RWPE2 (cell line): ENCODE measurements at regions not wholly inside any gene's neighbourhood (a gene's known extent, or its start where the extent isn't known, plus 50 kb on each side); places are given as distances from the start of the nearest gene placed in this dataset.

Experiments used
- ATAC-seq: fragments of 200-7000 bp; cut with Tn5 transposase; 3 replicates; pipeline ENCODE4 v1.9.1; 2021; ENCODE audit warnings: low read depth
- DNase-seq: peaks from one replicate; pipeline ENCODE4 v3.0.0-alpha.2; 2020; ENCODE audit warnings: low spot score
- H3K27ac ChIP-seq: fragments of 450-650 bp; 2 replicates; pipeline ENCODE4 v1.5.1; 2017; ENCODE audit warnings: mild to moderate bottlenecking; ENCODE audit not compliant: poor library complexity, severe bottlenecking
- H3K27me3 ChIP-seq: fragments of 250-450 bp; sonication (Bioruptor Pico); 2 replicates; pipeline ENCODE4 v1.5.1; 2021; ENCODE audit warnings: mild to moderate bottlenecking, moderate library complexity; ENCODE audit not compliant: insufficient read depth, poor library complexity, severe bottlenecking
- H3K36me3 ChIP-seq: fragments of 250-450 bp; sonication (Bioruptor Pico); 2 replicates; pipeline ENCODE4 v1.5.1; 2020; ENCODE audit warnings: low read depth, mild to moderate bottlenecking, moderate library complexity
- H3K4me1 ChIP-seq: fragments of 250-450 bp; sonication (Bioruptor Pico); 2 replicates; pipeline ENCODE4 v1.5.1; 2021; ENCODE audit warnings: mild to moderate bottlenecking, moderate library complexity; ENCODE audit not compliant: insufficient read depth, poor library complexity, severe bottlenecking
- H3K4me3 ChIP-seq: fragments of 250-450 bp; sonication (Bioruptor Pico); 2 replicates; pipeline ENCODE4 v1.5.1; 2021; ENCODE audit warnings: mild to moderate bottlenecking, moderate library complexity; ENCODE audit not compliant: severe bottlenecking
- H3K9me3 ChIP-seq: fragments of 250-450 bp; sonication (Bioruptor Pico); 2 replicates; pipeline ENCODE4 v1.5.1; 2021; ENCODE audit warnings: mild to moderate bottlenecking, moderate library complexity; ENCODE audit not compliant: severe bottlenecking
- TF ChIP-seq, protein P1 (sequence below): fragments of 450-650 bp; IDR thresholded peaks from one replicate; pipeline ENCODE4 v1.5.1; 2017; ENCODE audit warnings: mild to moderate bottlenecking, moderate library complexity; ENCODE audit not compliant: poor library complexity, severe bottlenecking

DNA sequence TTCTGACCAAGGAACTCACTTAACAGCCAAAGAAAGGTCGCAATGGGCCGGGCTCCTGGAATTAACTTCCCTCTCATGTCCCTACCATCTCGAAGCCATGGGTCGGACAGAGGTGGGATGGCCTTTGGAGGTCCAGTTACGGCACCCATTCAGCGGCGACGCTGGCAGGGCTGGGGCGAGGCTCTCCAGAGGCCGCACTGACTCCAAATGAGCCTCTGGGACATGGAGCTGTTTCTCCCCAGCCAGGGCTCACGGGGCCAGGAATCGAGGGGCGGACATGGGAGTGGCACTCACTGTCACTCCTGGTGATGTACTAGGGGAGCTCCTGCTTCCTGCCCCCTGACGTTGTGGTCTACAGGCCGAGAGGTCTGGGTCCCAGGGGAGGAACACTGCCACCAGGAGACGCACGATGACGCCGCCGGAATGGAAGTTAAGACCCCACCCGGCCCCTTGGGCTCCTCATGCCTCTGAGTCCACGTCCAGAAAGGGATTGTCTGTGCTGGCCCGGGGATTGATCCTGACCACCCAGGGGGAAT lies 60.7 kb upstream of the METRNL start:
- no peaks in the 10 kb centered on the region for H3K27me3 ChIP-seq
- H3K9me3 ChIP-seq, result no peaks in the 10 kb centered on the region
- no peaks in the 10 kb centered on the region for H3K36me3 ChIP-seq
- H3K27ac ChIP-seq, result no peak overlapping the region
- TF ChIP-seq, protein P1, sequence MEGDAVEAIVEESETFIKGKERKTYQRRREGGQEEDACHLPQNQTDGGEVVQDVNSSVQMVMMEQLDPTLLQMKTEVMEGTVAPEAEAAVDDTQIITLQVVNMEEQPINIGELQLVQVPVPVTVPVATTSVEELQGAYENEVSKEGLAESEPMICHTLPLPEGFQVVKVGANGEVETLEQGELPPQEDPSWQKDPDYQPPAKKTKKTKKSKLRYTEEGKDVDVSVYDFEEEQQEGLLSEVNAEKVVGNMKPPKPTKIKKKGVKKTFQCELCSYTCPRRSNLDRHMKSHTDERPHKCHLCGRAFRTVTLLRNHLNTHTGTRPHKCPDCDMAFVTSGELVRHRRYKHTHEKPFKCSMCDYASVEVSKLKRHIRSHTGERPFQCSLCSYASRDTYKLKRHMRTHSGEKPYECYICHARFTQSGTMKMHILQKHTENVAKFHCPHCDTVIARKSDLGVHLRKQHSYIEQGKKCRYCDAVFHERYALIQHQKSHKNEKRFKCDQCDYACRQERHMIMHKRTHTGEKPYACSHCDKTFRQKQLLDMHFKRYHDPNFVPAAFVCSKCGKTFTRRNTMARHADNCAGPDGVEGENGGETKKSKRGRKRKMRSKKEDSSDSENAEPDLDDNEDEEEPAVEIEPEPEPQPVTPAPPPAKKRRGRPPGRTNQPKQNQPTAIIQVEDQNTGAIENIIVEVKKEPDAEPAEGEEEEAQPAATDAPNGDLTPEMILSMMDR, result no peak
- no peak overlapping the region for H3K4me3 ChIP-seq
- DNase-seq (peak; percentile 57), ATAC-seq (no peak)
- no peaks in the 10 kb centered on the region for H3K4me1 ChIP-seq

DNA sequence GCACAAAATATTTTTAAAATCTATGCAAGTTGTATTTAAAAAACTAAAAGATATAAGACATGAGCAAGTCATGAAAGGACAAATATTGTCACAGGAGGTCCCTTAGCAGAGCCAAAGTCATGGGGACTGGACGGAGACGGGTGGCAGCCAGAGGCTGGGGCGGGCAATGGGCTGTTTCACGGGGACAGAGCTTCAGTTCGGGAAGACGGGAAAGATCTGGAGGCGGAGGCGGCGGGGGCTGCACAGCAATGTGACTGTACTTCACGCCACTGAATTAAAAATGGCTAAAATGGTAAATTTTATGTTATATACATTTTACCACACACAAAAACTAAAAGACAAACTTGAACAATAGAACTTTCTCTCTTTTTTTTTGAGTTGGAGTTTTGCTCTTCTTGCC lies 60.0 kb upstream of the METRNL start:
- ATAC-seq, result no peak
- Histone ChIP-seq H3K36me3 (no peaks in the 10 kb centered on the region), H3K9me3 (no peaks in the 10 kb centered on the region), H3K27ac (no peak overlapping the region), H3K4me1 (no peaks in the 10 kb centered on the region), H3K4me3 (no peak overlapping the region), H3K27me3 (no peaks in the 10 kb centered on the region)
- TF ChIP-seq, protein P1, result no peak
- DNase-seq, result no peak

DNA sequence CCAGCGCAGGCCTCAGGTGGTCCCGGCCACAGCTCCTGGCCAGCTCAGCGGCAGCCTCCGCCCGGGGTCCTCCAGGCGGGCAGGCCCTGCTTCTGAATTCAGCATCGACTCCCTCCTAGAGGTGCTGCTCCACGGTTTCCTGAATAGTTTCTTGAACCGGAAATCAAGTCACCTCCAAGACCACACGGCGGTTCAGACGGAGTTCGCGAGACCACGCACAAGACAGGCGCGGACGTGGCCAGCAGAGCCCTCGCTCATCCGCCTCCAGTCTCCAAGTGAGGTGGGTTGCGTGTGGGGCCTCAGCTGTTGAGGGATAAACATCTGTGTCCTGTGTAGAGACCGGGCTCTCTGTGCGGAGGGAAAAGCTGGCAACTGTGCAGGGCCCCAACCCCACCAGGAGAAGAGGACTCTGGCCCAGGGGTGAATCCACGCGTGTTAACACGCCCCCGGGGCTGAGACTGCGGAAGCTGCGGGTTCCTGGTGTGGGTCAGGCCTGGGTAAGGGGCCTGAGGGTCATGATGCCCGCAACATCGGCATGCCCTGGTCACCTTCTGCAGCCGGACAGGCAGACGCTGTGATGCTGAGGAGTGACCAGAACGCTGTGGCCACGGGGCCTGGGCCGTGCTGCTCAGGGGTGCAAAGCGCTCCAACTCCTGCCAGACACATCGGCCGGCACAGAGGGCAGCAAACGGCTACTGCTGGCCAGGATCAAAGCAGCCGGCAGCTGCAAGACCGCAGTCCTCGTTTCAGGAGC lies 55.0 kb upstream of the METRNL start:
- TF ChIP-seq, protein P1, result no peak
- H3K9me3 ChIP-seq, result no peaks in the 10 kb centered on the region
- ATAC-seq, result no peak
- H3K4me3 ChIP-seq, result no peak overlapping the region
- no peaks in the 10 kb centered on the region for H3K4me1 ChIP-seq
- no peaks in the 10 kb centered on the region for H3K27me3 ChIP-seq
- H3K36me3 ChIP-seq, result no peaks in the 10 kb centered on the region
- no peak overlapping the region for H3K27ac ChIP-seq
- DNase-seq, result peak; percentile 66

DNA sequence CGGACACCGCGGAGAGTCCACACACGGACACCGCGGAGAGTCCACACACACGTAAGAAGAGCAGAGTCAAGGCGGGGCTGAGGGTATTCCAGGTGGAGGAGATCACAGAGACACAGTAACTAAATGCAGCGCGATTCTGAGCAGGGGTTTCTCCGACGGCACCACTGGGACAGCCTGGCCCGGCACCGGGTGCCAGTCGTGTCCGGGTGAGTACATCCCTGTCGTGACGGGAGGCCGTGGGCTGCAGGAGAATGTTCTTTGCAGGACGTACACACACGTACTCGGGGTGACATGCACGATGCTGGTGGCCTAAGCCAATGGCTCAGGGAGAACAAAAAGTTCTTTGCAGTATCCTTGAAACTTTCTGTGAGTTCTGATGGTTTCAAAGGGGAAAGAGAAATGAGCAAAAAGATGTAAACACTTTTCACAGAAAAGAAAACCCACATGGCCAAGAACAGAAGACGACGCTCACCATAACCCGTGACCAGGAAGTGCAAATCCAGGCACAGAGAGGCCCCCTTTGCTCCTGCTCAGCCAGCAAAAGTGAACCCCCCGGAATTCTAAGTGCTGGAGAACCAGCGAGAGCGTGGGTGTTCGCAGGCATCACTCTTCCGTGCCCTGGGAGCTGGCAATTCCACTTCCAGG lies 53.7 kb upstream of the METRNL start:
- Histone ChIP-seq H3K9me3 (no peaks in the 10 kb centered on the region), H3K36me3 (no peaks in the 10 kb centered on the region), H3K4me1 (no peaks in the 10 kb centered on the region), H3K27ac (no peak overlapping the region), H3K27me3 (no peaks in the 10 kb centered on the region), H3K4me3 (no peak overlapping the region)
- ATAC-seq (no peak), DNase-seq (no peak)
- TF ChIP-seq, protein P1, result no peak
